NCI-H2227 (cell line): ENCODE measurements at regions not wholly inside any gene's neighbourhood (a gene's known extent, or its start where the extent isn't known, plus 50 kb on each side); places are given as distances from the start of the nearest gene placed in this dataset.
A peak's percentile ranks its signal among the peaks of the same experiment; 100 is the strongest.

ENCODE experiments used
- DNase-seq: peaks from one replicate; lab custom pipeline; 2025; ENCODE audit not compliant: unreplicated experiment; lab: John Stamatoyannopoulos, UW

DNA sequence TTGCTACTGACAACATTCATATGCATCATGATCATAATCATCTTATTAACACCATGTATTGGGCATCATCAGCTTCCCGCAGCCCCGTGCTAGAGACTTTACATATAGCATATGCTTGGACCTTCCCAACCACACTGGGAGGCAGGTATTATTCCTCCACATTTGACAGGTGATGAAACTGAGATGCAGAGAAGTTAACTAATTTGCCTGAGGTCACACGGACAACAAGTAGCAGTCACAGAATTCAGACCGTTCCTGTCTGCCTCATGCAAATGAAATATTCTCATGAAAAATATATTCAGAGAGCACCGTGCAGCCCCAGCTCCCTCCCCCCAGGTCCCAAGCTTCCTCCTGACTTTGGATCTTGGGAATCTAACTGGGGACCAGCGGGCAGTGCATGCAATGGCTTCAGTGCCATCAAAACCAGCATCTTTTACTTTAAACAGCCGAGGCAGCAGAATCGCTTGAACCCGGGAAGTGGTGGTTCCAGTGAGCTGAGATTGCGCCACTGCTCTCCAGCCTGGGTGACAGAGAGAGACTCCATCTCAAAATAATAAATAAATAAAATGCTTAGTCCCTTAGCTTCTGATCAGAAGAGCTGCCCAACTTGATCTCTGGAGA lies 112.2 kb upstream of the GPR26 start:
- no peak for DNase-seq

DNA sequence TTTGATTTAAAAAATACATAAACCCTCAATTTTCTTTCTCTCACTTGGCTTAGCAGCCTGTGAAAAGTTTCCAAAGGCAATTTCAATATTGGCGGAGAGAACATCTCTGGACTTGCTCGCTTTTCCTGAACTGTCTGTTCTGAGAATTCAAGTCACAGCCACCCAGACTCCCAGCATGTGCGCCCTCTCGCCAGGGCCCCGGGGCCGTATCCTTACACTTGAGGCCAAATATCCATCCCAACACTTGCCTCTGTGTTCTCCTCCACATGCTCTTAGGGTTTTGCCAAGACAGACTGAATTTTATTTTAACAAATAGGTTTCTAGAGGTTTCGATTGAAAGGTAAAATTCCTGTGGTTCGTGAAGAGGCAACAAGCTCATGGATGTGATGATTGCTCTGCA lies 111.5 kb upstream of the GPR26 start:
- no peak for DNase-seq

- DNase-seq: no peak
Measured at GRCh38 chr10:123555616-123556015, 110.5 kb upstream of the GPR26 start.

DNA sequence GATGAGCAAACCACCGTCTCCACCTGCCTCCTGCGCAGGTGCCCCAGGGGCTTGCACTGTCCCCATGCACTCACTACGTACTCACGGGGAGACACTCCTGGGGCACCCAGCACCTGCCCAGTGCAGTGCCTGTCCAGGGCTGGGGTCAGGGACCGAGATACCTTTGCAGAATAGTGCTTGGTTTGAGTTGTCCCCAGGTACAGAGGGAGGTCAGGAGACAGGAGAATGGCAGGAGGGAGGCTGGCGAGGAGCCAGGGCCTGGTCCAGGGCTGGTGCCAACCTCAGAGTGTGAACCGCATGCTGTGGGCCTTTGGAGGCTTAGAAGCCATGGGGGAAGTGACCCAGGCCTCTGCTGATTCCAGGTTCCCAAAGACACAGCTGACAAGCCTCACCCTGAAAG lies 110.1 kb upstream of the GPR26 start:
- no peak for DNase-seq

- no peak for DNase-seq
Measured at GRCh38 chr10:123556736-123557135, 109.4 kb upstream of the GPR26 start.

DNA sequence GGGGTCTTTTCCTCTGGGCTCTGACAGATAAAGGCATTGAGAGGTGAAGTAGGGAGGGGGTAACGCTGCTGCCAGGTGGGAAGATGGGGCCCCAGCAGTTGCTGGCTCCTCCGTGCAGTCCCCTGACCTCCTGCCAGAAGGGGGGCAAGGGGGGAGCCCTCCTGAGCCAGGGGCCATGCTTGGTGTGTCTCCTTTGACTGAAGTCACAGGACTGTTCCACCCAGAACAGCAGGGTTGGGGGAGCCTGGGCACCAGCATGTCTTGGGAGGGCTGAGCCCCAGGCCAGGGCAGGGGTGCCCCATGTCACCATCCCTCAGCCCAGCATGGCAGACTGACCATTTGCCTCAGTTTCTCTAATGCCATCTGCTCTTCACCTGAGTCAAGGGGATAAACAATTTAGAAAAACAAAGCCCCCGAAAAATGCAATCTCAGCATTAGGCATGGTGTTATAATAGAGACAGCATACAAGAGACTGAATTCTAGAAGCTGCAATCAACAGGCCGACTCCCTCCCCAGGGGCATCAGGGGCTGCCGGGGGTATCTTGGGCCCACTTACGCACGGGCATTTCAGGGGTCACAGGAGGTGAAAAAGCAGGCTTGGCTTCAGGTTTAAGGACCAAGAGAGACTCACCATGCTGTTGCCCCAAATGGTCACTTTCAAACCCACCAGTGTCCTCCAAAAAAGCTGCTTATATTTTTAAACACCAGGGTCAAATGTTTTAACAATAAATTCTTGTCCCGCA lies 108.6 kb upstream of the GPR26 start:
- DNase-seq: no peak

- DNase-seq: no peak
Measured at GRCh38 chr10:123558651-123559050, 107.5 kb upstream of the GPR26 start.

GRCh38 chr10:123559066-123559822 lies 106.9 kb upstream of the GPR26 start:
- peak; percentile 69 for DNase-seq

DNA sequence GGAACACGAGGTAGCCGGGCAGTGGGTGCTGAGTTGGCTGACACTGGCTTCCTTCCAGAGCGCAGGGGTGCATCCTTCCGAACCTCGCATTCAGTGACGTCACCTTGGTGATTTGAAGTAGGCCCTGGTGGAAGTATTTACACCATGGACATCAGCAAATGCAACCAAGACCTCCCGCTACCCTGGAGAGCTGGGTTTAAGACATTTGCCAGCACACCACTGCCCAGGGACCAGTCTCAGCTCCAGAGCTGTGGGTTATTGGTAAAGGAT lies 106.4 kb upstream of the GPR26 start:
- no peak for DNase-seq

GRCh38 chr10:123560301-123561140 lies 105.6 kb upstream of the GPR26 start:
- no peak for DNase-seq

- DNase-seq: no peak
Measured at GRCh38 chr10:123561141-123561440, 105.1 kb upstream of the GPR26 start.

DNA sequence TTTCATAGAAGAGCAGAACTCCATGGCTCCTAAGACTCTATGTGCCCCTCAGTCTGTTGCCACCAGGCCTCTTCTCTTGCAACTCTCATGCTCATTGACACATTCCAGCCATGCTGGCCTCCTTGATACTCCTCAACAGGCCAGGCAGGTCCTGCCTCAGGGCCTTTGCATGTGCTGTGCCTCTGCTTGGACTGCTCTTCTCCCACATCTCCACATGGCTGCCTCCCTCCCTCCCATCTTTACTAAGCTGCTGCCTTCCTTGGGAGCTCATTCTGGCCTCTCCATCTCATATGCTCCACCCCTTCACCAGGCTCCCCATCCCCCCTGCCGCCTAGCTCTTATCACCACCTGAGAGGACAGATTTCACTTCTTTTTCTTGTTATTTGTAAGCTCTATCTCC lies 103.8 kb upstream of the GPR26 start:
- no peak for DNase-seq

GRCh38 chr10:123562811-123563580 lies 103.2 kb upstream of the GPR26 start:
- DNase-seq: no peak

DNA sequence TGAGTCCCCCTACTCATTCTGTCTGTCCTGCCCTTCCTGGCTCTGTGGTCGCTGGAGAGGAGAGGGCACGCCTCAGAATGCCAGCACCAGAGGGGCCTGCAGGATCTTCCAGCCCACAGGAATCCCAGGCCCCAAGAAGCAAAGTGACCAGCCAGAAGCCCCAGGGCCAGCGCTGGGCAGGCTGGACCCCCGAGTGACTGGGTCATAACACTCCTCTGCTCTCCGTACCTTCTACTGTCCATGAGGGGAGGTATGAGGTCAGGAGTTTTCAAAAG lies 102.6 kb upstream of the GPR26 start:
- DNase-seq: no peak

- no peak for DNase-seq
Measured at GRCh38 chr10:123563994-123564393, 102.2 kb upstream of the GPR26 start.

- DNase-seq: no peak
Measured at GRCh38 chr10:123564631-123565030, 101.5 kb upstream of the GPR26 start.

DNA sequence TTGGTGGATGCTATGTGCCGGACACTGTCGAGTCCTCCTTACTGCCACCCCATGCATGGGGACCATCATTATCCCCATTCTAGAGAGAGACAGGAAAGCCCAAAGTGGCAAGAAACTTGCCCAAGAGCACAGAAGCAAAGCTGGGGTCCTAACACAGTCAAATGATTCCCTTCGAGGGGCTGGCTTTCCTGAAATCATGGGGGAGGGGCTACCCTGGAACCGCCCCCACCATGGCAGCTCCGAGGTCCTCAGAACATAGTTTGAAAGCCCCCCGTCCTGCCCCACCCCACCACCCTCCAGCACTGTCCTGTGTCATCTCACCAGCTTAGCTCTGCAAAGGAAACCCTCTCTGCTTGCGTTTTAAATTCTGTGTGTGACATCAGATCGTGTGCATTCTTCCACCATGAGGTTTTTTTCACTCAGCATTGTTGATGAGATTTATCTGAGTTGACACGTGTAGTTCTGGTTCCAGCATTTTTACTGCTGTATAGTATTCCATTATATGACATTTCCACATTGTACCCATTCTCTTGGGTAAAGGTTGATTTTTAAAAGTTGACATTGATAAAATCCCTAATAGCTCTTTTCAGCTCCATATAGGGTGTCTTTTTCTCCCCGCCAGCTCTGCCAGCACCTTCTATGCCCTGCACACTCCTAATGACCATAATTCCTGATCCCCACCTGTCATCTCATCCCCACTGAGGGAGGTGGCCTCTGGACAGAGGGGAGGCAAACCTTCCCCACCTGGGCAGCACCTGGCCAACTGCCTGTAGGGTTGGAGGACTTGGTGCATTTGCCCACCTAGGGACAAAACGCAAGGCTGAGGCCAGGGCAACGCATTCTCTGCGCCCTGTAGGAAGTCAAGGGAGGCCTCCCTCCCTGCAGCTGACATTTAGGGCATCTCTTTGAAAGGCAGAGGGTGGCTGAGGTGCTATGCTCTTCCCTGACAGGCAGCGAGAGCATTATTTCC lies 100.2 kb upstream of the GPR26 start:
- DNase-seq: no peak

- no peak for DNase-seq
Measured at GRCh38 chr10:123567984-123568739, 98.0 kb upstream of the GPR26 start.

GRCh38 chr10:123568751-123569150 lies 97.4 kb upstream of the GPR26 start:
- DNase-seq: no peak
